RPMI8226 (cell line): ENCODE measurements at regions not wholly inside any gene's neighbourhood (a gene's known extent, or its start where the extent isn't known, plus 50 kb on each side); places are given as distances from the start of the nearest gene placed in this dataset.

Experiments
- DNase-seq: peaks from one replicate; pipeline ENCODE4 v3.0.0-alpha.2; 2015

DNA sequence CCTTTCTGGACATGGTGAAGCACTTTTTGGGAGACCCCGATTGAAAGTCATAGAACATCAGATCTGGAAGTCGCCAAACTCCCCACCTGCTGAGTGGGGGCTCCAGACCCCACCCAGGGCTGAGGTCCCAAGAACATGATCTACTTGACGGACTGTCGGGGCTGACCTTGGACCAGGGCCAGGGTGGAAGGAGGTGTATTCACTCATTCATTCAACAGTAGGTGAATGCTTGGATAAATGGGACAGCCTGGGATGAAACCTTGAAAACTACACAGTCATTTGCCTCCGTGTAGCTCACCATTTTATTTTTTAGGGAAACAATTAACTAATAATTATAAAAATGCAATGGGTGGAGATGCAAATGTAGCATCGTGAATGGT, 629.0 kb downstream of the BRD1 start:
- DNase-seq: no peak

DNA sequence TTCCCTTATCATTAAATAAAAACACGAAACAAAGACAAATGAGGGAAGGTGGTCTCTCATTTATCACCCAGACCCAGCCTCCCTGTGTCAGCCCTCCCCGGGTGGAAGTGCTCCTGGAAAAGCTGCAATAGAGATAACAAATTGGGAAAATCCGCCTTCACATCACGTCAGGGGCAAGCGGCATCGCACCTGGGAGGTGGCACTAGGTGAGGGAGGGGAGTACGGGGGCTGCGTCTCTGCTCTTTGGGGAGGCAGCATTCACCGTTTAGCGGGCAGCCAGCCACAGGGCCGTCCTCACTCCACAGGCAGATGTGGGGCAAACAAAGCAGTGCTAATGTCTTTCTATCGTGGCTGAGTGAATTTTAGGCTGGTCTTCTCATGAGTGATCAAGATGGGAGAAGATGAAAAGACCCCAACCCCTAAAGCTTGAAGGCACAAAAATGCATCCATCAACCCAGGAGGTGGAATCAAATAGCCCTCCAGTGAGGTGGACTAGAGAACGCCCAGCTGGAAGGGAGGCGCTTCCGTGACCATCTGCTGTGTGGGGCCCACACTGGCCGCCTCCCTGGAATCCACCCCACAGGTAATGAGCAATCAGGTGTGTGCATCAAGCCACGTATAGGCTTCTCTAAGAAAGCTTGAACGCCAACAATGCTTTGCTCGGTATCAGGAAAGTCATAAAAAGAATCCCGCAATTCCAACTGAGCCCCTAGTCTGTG, 629.5 kb downstream of the BRD1 start:
- DNase-seq: no peak

DNA sequence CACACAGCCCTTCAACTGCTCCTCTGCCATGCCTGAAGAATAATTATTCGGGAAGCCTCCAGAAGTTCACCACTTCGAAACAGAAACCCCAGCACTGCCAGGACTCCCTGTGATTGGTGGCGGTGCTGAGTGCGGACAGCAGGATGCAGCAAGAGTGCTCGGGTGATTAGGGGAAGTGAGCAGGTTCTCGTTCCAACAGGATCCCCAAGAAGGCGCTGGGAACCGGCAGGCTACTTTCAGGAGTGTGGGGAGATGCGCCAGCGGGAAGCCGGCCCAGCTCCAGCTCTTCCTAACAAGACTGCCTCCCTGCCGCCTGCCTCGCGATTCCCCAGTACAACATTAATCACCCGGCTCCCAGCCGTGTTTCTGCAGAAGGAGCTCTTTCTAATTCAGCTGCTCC, 630.2 kb downstream of the BRD1 start:
- no peak for DNase-seq

DNA sequence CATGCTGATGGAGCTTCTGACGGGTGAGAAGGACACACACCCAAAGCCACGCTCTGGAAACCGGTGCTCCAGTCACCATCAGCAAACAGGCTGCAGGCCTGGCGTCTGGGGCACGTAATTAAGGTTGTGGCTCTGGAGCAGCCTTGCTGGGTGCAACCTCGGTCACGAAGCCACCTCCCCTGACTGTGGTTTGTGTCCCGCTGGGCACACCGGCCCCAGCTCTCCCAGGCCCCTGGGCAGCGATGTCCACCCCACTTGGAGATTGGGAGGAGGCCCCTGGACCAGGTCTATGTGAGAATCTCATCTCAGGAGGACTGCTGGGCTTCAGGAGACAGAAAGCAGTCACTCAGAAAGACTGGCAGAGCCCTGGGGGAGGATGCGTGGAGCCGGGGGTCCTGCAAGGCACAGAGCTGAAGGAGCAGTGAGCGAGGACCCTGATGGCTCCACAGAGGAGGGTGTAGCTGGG, 631.6 kb downstream of the BRD1 start:
- DNase-seq: no peak

DNA sequence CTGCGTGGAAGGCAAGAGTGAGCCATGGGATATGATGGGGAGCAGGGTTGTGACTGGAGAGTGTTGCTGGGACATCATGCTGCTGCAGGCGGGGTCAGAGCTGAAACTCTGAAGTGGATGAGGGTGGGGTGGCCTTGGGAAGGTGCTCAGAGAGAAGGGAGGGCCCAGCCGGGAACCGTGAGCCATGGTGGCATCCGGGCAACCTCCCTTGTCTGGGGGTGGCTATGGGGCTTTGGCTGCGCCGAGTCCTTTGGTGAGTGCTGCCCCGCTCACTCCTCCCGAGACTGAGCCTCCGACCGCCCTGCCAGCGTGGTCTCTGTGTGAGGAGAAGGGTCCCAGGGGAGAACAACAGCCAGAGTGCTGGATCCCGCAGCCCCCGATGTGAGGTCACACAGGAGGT, 632.0 kb downstream of the BRD1 start:
- no peak for DNase-seq

DNA sequence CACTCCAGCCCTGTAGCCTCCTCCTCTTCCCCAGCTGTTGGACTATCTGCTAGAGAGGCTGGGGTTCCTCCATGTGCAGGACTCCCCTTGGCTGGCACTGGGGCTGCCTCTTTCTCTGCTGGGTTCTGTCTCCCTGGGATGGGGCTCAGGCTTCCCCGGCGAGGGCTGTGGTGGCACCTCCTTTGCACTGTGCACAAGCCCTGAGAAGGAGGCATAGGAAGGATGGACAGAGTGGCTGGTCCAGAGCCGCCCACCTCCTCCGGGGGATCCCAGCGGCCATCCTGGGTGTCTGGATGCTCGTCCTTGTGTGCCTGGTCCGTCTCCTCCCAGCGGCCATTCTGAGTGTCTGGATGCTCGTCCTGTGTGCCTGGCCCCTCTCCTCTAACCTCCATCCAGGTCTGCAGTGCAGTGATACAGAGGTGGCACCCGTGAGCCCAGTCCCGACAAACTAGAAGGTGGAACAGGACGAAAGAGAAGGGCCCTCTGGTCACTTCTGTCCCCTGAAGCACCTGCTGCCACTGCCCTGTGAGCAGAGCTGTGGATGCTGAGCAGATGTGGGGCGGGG, 633.7 kb downstream of the BRD1 start:
- no peak for DNase-seq

DNA sequence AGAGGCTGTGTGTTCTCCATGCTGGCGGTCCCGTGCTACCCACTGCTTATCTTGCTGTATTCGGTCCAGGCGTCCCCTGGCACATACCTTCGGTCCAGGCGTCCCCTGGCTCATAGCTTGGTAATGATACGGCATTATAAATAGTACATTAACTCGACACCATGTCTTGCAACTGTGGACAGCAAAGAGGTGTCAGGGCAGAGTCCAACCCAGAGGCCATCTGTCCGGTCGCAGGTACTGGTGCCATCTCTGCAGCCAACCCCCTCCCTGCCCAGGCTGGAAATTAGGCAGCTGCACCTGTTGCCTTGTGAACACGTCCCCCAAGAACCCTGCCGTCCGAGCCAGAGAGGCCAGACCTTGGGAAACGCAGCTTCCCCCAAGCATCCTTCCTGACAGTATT, 634.3 kb downstream of the BRD1 start:
- DNase-seq: no peak

DNA sequence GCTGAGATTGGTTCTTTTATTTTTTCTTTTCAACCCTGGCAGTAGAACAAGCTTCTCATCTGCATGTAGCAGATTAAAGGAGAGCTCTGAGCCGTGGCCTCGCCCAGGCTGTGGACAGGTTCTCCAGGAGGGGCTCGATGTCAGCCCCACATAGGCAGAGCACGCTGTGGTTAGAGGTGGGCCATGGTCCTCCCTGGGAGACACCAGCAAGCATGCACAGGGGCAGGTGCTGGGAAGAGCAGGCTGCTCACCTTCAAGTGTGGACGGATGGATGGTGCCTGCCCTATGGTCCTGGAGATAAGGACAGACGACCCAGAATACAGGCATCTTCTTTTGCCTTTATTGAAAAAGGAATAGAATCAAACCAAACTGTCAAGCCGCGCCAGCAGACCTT, 634.8 kb downstream of the BRD1 start:
- DNase-seq: no peak

DNA sequence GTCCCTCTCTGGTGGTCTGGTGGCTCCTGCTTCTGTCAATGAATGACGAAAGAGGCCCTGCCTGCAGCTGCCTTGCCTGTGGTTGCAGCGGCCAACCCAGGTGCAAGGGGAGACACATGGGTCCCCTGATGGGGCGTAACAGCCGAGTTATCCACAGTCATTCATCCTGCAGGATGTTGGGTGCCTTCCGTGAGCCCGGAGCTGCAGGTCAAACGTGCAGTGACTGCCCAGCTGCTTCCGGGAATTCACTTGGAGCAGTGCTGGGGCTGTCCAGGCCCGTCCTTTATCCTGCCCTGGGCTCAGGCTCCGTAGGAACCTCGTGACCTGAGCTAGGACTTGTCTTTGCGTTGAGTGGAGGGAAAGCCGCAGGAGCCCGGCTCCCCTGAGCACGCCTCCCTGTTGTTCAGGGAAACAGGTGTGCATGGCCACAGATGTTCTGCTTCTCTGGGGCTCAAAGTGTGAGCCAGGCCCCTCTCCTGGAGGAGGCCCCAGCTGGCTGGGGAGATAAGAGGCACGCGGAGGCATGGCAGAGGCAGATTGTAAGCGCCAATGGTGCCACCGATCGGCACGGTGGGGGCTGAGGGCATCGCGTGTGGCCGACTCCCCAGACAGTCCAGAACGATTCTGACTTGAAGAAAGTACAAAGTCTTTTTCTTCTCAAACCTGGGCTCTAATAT, 635.4 kb downstream of the BRD1 start:
- peak; percentile 50 for DNase-seq

DNA sequence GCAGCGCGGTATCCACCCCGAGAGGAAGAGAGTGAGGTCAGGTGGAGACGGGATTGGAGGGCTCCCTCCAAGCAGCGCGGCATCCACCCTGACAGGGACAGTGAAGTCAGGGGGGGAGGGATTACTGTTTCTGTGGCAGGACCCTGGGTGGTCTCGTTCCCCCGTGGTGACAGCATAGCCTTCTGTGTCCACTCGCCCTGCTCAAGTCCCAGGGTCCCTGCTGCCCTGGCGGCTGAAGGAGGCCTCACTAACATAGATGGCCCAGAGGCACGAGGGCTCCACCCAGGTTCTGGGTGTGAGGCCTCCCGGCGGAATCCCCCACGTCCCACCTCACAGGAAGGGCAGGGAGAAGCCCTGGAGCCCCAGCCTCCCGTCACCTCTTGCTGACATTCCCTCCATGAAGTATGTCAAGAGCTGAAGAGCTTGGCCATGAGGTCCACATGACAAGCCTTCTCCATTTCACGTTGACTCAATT, 636.1 kb downstream of the BRD1 start:
- DNase-seq: no peak

DNA sequence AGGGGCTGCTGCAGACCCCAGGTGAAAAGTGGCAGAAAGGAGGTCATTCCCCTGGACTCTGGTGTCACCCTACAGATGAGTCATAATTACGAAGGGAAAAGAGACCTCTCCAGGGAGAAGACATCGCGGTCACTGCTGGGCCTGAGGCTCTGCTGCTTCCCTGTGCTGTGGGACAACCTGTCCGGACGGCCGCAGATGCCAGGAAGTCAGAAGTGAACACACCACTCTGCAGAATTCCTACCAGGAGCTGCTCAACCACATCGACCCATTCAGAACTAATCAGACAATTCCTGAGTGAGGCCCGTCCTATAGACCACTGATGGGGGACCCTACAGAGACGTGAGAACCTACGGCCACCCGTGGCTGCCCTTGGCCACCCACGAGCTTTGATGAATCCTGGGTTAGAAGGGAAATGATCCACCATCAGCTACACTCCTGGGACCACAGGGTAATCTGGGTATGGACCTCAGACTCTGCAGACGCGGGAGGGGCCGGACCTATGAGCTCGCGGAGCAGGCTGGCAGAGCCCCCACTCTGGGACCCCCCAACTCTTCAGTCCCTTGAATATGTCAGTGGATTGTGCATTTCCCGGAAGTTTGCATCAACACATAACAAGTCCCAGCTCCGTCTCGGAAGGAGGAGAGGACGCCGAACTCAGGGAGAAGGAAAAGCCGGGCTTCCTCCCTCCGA, 636.7 kb downstream of the BRD1 start:
- DNase-seq: no peak

DNA sequence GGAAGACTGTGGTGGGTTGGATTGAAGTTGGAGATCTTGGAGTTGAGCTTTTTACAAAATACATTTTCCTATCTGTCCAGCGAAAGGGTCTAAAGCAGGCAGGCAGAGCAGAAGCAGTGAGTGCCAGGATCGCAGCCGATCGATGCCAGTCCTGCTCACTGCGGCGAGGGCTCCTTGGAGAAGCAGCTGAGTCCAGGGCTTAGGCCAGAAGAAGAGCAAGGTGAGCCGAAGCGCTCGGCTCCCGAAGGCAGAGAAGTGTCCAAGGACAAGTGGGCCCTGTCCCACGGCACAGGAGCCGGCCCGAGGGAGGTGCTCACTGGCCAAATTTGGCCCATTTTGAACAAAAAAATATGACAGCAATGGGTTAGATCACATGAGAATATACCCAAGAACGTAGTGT, 637.8 kb downstream of the BRD1 start:
- no peak for DNase-seq

DNA sequence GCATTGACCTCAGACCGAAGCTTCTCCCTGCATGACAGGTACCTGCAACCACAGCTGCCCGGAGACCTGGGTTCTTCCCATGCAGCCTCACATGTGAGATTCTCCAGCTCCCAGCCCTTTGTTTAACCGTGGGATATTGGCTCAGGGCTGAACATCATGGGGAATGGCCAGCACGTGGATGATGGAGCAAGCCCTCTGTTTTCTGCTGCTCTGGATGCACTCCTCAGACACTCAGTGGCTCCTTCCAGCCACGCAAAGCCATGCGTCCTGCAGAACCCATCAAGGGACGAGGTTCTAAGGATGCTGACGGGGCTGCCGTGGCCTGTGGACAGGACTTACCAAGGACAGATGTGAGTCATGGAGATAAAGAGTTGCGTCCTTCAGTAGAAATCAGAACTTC, 639.1 kb downstream of the BRD1 start:
- DNase-seq: no peak

DNA sequence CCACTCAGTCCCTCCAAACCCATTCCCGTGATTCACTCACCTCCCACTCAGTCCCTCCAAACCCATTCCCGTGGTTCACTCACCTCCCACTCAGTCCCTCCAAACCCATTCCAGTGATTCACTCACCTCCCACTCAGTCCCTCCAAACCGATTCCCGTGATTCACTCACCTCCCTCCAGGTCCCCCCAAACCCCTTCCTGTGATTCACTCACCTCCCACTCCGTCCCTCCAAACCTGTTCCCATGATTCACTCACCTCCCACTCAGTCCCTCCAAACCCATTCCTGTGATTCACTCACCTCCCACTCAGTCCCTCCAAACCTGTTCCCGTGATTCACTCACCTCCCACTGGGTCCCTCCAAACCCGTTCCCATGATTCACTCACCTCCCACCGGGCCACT, 639.6 kb downstream of the BRD1 start:
- DNase-seq: no peak

DNA sequence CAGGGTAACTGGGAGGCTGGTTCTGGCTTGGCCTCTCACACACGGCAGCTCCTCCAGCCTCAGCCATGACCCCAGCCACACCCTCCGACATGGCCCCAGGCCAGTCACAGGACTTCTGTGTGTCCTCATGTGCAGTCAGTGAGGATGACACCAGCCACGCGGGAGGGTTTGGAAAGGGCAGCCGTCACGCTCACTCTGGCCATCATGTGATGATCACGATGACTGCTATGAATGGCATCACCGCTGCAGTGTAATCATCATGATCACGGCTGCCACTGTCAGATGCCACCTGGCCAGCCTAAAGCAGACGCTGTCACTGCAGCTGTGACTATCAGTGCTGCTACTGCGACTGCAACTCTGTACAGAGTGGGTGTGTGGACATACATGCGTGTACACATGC, 640.9 kb downstream of the BRD1 start:
- DNase-seq: no peak

DNA sequence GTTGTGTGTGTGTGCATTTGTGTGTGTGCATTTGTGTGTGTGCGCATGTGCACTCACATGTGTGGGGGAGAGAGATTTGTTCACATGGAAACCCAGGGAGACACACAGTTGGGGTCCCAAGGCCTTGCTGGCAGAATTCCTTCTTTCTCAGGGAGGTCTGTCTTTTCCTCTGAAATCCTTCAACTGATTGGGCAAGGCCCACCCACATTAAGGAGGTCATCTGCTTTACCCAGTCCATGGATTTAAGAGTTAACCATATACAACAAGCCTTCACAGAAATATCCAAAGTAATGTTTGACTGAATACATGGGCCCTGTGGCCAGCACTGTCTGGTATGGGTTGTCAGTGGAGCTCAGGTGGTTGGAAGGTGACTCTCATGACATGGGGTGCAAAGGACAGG, 641.4 kb downstream of the BRD1 start:
- DNase-seq: no peak

DNA sequence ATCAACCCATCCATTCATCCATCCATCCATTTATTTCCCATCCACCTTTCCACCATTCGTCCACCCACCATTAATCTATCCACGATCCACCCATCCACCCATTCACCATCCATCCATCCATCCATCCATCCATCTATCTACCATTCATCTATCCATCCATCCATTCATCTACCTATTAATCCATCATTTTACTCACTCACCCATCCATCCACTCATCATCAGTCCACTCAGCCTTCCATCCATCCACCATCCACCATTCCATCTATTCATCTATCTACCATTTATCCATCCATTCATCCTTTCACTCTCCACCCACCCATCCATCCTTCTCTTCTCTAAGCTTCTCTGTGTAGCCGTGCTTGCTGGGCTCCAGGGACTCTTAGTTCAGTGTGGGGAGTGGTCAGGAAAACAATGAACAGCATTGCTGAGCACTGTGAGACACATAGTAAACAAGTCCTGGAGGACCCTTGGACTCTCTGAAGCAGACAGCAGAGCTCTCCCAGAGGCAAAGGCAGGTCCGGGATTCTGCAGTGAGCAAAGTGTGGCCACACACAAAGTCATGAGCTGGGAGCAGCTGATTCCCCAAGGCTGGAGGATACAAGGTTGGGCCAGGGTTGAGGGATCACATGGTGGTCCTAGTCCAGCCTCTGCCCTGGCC, 642.2 kb downstream of the BRD1 start:
- DNase-seq: no peak

DNA sequence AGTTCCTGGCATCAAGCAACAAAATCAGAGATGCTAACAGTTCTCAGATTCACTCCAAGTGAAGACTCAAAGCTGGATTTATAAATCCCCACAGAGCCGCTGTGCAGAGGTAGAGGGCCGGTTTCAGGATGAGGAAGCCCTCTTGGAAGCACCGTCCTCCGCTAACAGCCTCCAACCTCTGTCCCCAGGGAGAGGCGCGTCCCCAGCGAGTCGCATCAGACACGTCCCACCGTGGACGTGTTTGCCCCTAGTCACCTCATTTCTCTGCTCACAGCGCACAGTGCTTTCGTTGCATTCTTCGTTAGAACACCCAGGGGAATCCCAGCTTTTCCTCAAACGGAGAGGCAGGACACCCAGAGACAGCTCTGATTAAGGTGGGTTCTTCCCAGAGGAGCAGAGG, 642.9 kb downstream of the BRD1 start:
- no peak for DNase-seq

DNA sequence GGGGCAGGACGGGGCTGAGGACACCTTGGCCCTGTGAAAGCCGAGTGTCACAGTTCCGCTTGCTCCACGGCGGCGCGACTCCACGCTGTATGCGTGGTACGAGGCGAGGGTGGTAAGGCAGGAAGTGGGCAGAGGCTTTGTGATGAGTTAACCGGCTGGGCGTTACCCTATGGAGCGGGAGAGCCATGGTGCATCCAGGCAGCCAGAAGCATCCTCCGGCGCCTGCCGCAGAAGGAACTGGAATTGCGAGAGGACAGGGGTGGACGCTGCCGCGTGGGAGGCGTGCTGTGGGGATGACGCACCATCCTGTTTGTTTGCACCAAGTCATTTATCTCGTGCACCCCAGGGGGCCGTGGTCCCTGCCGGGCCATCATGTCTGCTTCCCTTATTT, 643.9 kb downstream of the BRD1 start:
- no peak for DNase-seq

DNA sequence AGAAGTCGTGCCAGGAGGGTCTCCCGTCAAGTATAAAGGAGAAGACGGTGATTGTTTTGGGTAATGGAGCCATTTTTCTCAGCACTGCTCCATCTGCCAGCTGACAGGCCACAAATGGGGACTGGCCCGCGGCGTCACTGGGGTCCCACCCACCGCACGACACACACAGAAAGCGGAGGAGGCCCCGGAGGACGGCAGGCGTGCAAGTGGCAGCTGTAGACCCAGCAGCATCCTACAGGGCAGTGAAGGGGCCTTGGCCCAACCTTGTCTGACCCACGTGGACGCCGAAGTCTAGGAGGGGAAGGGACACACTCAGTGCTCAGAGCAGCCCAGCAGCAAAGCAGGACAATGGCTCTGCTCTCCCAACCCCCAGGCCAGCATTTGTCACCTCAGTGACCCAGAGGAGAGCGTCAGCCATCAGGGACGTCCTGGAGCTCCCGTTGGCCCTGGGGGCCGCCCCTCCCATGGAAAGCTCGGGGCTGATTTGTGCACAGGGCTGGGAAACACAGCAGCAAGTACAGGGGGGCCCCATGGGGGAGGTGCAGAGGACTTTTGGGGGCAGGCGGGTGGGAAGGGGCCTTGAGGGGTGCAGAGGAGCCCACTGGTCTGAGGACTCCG, 644.4 kb downstream of the BRD1 start:
- no peak for DNase-seq

DNA sequence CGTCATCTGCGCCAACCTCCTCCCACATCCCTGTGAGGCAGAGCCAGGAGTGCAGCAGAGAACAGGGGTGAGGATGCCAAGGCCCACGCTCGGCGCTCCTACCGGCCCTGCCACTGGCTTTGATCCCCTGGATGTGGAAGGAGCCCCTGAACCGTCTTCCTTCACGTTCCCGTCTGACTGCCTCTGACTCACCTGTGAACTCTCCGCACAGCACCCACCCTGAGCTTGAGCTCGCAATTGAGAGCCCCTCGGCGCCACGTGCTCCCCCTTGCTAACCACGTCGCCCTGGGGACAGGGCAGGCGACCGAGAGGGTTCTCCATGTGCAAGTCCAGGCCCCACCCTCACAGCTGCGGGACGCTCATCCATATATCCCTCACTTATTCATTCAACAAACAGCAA, 645.3 kb downstream of the BRD1 start:
- DNase-seq: no peak

DNA sequence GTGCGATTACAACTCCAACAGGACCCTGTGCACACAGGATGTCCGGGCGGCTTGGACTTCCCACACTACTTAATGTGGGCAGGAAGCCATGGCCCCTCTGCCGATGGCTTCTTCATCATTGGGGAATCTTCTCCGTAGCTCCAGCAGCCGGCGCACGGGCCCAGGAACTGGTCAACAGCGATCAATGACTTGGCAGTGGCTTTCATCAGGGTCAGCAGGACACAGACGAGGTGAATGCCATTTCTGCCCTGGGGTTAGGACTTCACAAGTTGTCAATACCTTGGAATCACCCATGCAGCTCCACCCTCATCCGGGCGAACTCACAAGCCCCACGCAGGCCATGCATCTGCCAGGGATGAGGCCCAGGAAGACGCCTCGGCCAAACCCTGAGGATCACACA, 645.7 kb downstream of the BRD1 start:
- no peak for DNase-seq

DNA sequence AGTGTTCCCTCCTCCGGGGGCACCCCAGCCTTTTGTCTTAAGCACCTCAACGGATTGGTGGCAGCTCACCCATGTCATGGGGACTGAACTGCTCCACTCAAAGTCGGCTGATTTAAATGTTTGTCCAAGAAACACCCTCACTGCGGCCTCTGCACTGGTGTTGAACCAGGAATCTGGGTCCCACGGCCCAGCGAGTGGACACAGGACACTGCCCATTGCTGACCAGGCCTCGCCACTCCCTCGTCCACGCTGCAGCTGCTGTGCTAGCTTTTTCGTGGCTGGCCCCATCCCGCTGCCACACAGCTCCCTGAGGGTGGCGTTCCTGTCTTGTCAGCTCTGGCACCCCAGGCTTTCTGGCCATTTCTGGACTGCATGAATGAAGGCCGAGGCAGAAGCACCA, 646.2 kb downstream of the BRD1 start:
- no peak for DNase-seq
